ENCODE measurements at regions not wholly inside any gene's neighbourhood (a gene's known extent, or its start where the extent isn't known, plus 50 kb on each side); places are given as distances from the start of the nearest gene placed in this dataset.
A peak's percentile ranks its signal among the peaks of the same experiment; 100 is the strongest.

DNA sequence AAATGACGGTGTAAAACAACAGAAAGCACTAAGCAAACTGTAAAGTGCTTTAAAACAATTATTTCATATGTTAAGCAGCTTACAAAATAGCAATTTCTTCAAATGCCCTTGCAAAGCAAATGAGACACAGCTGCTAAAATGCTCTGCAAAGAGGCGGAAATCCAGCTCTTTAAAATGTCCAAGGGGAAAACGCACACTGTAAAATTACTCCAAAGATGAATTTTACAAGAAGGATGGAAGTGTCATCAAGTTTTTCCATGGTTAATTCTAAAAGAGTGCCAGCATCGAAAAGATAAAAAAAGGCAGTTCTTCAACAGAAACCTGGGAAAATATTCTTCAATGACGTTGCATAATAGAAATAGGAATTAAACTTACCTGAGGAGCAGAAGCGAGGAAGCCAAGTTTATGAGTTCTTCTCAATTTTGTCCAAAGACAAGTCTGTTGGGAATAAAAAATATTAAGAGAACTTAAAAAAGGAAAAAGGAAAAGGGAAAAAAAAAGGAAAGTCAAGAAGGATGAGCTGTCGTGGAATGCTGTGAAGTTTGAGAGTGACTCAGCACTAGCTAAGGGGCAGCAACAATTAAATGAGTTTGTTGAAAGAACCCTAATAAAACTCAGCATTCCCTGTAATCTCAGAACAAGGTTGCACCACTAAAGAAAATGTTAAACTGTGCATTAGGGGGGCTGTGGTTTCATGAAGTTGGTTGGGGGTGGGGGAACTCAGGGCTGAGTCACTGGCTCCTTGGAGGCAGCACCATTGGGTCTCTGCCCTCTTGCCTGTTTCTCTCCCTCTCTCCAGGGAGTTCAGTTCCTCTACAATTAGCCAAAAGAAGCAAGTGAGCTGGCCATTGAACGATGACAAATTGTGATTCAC is 64.2 kb upstream of the BLID start (continued):
- no peak for TF ChIP-seq CTCF (conservative IDR thresholded peaks at IDR 0.05; ENCODE audit: low read depth, low read length)

DNA sequence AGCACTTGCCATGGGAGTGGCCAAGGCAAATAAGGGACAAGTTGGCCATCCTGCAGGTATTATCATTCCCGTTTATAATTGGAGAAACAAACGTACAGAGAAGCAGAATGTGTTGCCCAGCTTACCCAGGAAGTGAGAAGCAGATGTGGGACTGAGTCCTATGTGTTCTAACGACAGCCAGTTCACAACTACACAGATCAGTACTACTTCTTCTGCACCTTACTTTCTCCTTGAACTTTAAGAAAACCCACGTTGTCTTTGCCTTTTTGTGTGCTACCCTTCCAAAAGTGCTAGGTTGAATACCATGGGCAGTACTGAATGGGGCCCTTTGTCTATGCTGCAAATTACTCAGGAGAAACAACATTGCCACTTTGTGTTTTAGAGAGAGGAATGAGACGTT is 62.8 kb upstream of the BLID start:
- peaks cover 17% of the 10 kb centered on the region for H3K4me1 ChIP-seq (ENCODE audit: control insufficient read depth, insufficient read depth, low read length)
- H3K4me3 ChIP-seq (ENCODE audit: insufficient read depth, low read depth, low read length), result peak overlapping the region; percentile 61
- peak overlapping the region; percentile 75 for H2BK120ac ChIP-seq (ENCODE audit: low read depth, low read length)
- no peaks in the 10 kb centered on the region; the same call in 1 of the 2 replicates for H4K20me1 ChIP-seq (ENCODE audit: insufficient read depth, low read length)
- peaks cover 35% of the 10 kb centered on the region for H3K36me3 ChIP-seq (ENCODE audit: control insufficient read depth, insufficient read depth, low read length)
- WGBS, 2 experiments (ENCODE audit: extremely low coverage in 2 of 2, insufficient read length in 1 of 2), result no CpG with 5 or more reads among the region's 5 CpGs
- H2AFZ ChIP-seq (replicated peaks; ENCODE audit: low read length, poor library complexity), result no peak overlapping the region
- H3K23ac ChIP-seq (ENCODE audit: low read depth, low read length), result peak overlapping the region; percentile 89
- in situ Hi-C loops (cut with MboI; ENCODE audit: low sequenced_read_pairs), result loop anchor here (25.0 kb wide), 1 partner anchor 1009 kb away; the partner anchor contains the start of gene CLMP
- H3K56ac ChIP-seq (ENCODE audit: extremely low read depth, insufficient read depth, low read length), result peak overlapping the region; percentile 100
- DNase-seq (peak; percentile 37), ATAC-seq (ENCODE audit: low read depth) (no peak)
- peak overlapping the region; percentile 84 for H2BK15ac ChIP-seq (ENCODE audit: low read depth, low read length)
- peak overlapping the region; percentile 97 for H4K91ac ChIP-seq (ENCODE audit: insufficient read depth, low read depth, low read length)
- peak overlapping the region; percentile 68 for H2AK5ac ChIP-seq (ENCODE audit: low read depth, low read length)
- no peaks in the 10 kb centered on the region for H3K27me3 ChIP-seq (ENCODE audit: control insufficient read depth, insufficient read depth, low read length)
- peak overlapping the region; percentile 94 for H3K14ac ChIP-seq (replicated peaks; ENCODE audit: low read depth, low read length)
- no TSS peak for BruUV-seq (replicated peaks)
- peak overlapping the region; percentile 97 for H2BK5ac ChIP-seq (ENCODE audit: low read depth, low read length, poor library complexity, severe bottlenecking)
- peaks cover 0 to 8% of the 10 kb centered on the region in 2 experiments; a peak in 1 of 4 replicates for H3K79me1 ChIP-seq (ENCODE audit: low read depth in 1 of 2, low read length in 2 of 2)
- H3K9ac ChIP-seq (ENCODE audit: low read depth, low read length), result peak overlapping the region; percentile 94
- dilution Hi-C loops (cut with HindIII; ENCODE audit: low sequenced_read_pairs, unreplicated experiment), result no loop called here
- ChIA-PET CTCF (no interaction called here), POLR2A (ENCODE audit: unreplicated experiment) (interaction anchor here (1.0 to 4.0 kb wide), 3 partner anchors 10 to 25 kb away, joined by 5 to 22 read pairs (median 5); no protein-coding TSS in a partner anchor)
- peak overlapping the region; percentile 93 for H3K27ac ChIP-seq (ENCODE audit: insufficient read depth, low read length)
- peak; percentile 19; the same call in 1 of the 2 replicates for TF ChIP-seq POLR2A (IDR thresholded peaks at IDR 0.05; ENCODE audit: low read depth, low read length)
- no peak for TF ChIP-seq MXI1 (IDR thresholded peaks at IDR 0.05; ENCODE audit: borderline replicate concordance, low read depth, low read length)
- H4K5ac ChIP-seq (ENCODE audit: low read depth, low read length), result peak overlapping the region; percentile 87
- H3K4me2 ChIP-seq (ENCODE audit: low read depth, low read length), result peak overlapping the region; percentile 87
- peaks cover 8% of the 10 kb centered on the region; the same call in 1 of the 2 replicates for H3K9me1 ChIP-seq (ENCODE audit: insufficient read depth, low read length)
- H3K18ac ChIP-seq (ENCODE audit: low read depth, low read length), result peak overlapping the region; percentile 89
- peak overlapping the region; percentile 77 for H2BK20ac ChIP-seq (ENCODE audit: low read depth, low read length)
- H3K4ac ChIP-seq (ENCODE audit: low read depth, low read length), result peak overlapping the region; percentile 92
- H3K9me3 ChIP-seq (ENCODE audit: control insufficient read depth, insufficient read depth, low read length), result no peaks in the 10 kb centered on the region
- intact Hi-C loops (cut with micrococcal nuclease), result loop anchor here (1.0 kb wide), 1 partner anchor 79 kb away; no protein-coding TSS in a partner anchor
- peak overlapping the region; percentile 95 to 97 for H4K8ac ChIP-seq (ENCODE audit: low read depth in 2 of 2, low read length in 2 of 2)
- peak overlapping the region; percentile 39 for H2AK9ac ChIP-seq (replicated peaks; ENCODE audit: low read depth, low read length, poor library complexity)
